NCI-H748 treated with DMSO at 0.1 percent for 48 hours (cell line): ENCODE measurements at regions not wholly inside any gene's neighbourhood (a gene's known extent, or its start where the extent isn't known, plus 50 kb on each side); places are given as distances from the start of the nearest gene placed in this dataset.

Experiments used
- DNase-seq: peaks from one replicate; lab custom pipeline; 2025; lab: John Stamatoyannopoulos, UW

DNA sequence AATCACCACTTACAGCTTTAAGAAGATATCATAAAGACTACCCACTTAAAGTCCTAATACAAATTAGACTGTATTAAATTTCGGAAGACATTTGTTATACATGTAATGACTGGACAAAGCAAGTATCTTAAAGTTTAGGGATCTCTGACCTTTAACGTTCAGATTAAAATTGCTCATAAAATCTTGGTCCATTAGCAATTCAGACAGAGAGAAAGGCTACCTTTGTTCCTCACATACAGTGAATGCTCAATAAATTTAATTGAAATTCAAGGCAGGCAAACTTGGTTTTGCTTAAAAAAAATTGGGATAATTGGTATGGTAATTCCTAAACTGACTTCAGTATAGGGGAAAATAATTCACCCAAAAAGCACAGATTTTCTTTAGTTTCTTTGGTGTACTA, 285.9 kb upstream of the EMCN start:
- no peak for DNase-seq

DNA sequence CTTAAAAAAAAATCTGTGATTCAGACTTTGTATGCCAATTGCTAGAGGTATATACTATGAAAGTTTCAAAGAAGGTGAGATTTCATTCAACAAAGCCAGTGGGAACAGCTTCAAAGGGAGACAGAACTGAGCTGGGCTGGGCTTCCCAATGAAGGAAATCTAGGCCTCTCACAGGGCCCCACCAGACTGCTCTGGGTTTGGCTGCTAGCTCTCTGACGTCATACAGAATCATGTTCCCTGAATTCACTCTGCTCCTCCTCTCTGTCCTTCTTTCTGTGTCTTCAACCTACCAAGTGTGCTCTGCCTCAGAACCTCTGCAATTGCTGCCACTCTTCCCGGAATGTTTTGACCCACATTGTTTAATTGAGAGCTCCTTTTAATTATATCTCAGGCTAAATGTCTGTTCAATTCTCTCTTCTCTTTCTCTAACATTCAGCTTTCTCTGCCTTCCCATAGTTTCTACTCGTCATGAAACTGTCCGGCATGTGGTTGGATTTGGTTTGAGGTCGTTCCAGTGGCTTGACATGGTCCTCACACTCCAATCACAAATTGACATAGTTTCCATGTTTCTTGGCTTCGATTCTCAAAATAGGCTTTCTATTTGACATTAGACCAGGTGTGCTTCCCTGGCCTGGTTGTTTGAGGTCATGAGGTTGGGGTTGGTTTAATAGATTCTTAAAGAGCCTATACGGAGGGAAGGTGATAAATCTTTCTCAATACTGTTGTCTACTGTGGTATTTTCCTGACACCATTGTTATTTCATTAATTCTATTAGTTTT, 282.1 kb upstream of the EMCN start:
- DNase-seq = no peak

DNA sequence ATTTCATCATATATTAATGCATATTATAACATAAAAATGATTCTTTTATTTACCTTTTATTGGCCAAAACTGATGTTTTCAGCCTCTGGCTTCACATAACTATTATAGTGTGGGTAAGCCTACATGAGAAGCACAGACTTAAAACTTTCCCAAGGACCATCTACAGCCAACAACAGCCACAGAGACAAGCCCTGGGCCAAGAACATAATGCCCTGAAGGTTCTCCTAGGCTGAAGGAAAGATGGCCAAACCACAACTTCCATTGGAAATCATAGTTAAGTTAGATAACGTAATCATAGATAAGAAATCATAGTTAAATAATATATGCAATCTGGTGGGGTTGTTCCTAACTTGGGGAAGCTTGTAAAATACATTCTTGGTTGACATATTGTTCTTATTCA, 280.0 kb upstream of the EMCN start:
- no peak for DNase-seq

DNA sequence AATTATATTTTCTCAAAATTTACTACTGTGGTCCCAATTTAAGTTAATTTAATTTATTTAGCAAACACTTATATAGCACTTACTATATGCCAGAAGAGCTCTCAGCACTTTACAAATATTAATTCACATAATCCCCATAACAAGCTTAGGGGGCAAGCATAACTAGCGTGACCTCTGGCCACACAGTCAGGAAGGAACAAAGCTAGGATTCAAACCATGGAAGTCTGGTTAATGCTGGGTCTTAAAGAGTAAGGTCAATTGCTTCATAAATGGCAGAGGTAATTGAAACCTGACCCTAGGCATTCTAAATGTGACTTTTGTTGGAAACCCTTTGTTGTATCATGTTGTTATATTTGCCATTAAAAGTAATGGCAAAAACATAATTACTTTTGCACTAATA, 279.5 kb upstream of the EMCN start:
- DNase-seq = no peak

DNA sequence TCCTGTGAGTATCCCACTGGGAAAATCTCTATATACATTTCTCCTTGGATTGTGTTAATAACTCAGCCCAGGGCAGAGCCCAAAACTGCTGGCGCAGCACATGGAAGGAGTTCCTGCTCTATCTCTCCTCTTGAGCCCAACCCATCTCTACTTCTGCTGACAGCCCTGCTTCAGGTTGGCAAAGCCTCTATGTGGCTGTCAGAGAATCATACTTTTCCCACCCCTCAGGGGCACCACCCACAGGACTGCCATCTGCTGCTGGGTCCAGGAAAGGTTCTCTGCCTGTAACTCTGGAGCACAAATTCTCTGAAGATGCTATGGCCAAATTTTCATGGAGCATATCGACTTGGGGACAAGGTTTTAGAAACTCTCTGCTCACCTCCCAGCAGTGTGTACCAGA, 278.5 kb upstream of the EMCN start:
- DNase-seq = no peak

DNA sequence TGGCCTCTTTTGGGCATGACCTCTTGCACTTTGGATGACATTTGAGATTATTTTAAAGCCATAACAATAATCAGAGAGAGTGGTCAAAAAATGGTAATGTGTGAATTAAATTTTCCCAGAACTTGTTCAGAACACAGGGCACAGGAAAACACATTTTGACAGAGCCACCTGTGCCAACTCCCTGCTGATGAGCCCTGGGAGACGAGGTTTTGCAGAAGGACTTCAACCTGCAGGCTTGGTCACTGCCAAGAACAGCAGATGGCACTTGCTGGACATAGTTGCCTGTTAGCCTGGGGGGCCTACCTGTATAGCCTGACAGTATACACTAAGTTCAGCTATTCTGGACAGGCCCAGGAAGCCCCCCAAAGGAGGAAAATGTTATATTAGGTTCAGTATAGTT, 277.8 kb upstream of the EMCN start:
- no peak for DNase-seq

DNA sequence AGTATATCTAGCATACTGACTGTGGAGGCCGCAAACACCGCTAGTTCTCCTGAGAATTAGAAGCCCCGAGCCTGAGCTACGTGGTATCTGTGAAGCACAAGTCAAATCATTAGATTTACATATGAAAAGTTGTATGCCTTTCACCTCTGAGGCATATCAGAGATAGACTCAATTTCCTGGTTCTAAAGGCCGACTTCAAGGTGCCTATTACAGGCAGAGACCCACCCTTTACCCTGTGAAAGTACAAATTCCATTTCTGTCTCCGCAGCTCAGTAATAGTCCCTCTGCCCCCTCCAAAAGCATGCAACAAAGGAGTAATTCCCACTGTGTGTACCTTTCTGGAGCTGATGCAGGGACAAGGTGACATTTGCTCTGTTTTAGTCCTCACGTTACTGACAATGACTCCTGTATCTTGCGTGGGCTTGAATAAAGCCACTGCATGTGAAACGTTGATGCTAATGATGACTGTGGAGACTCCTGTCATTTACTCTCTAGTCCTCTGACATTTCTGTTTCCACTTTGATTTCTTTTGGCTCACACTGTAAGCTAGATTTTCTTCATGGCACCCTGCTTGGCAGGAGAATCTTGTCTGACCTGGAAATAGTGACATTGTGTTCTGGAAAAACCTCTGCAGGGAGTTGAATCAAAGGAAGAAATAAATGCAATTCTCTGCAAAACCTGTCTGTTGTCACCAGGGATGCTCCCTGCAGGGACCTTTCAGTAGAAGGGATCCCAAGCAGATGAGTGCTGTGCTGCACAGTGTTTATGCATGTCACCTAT, 273.2 kb upstream of the EMCN start:
- DNase-seq = no peak

GRCh38 chr4:100789991-100790390, 272.2 kb upstream of the EMCN start:
- no peak for DNase-seq

- no peak for DNase-seq
These were observed 268.7 kb upstream of the EMCN start for GRCh38 chr4:100786481-100786880.

GRCh38 chr4:100782356-100782755, 264.5 kb upstream of the EMCN start:
- no peak for DNase-seq

DNA sequence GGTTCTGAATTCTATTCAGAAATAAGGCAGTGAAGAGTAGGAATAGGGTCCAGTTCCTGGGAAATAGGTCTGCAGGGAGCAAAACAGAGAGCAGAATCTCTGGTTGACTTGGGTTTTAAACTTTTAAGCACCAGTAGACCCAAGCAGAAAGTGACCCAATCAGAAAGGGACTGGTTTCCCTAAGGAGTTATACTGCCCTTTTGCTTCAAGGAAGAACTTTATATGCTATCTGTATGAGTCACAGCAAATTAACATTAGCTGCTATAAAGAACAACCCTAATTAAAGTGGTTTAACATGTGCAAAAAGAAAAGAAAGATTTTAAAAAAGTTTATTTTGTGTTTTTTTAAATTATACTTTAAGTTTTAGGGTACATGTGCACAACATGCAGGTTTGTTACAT, 263.6 kb upstream of the EMCN start:
- DNase-seq = no peak

DNA sequence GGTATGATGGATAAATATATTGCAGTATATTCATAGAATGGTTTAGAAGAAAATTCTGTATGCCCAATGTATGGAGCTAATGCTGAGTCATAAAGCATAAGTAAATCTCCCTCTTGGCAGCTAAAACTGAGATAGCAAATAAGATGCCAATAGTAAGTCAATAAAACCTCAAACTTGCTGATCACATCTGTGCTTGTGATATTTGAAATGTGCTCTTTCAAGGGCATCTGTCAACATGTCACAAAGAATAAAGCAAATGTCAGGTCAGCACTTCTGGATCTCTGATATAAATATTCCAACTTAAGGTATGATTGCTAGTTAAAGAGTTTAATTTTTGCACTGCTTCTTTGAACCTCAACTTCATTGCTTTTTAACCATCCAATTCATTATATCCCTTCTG, 262.3 kb upstream of the EMCN start:
- no peak for DNase-seq

- DNase-seq = no peak
These were observed 260.6 kb upstream of the EMCN start for GRCh38 chr4:100778431-100778830.

DNA sequence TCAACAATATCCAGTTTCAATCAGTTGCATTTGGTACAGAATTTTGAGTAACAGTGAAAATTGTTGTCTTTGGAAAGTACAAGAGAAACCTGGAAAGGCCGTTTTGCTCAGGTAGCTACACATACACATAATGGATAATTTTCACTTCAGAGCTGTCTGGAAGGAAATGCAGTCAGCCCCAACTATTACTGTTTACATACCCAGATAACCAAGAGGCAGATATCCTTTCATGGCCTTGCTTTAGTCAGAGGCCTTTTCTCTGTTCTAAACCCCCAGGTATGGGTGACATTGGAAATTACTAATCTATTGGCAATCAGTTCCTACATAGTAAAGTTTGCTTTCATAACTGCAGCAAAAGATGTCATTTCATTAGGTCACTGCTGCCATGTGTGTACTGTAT, 244.9 kb upstream of the EMCN start:
- no peak for DNase-seq

DNA sequence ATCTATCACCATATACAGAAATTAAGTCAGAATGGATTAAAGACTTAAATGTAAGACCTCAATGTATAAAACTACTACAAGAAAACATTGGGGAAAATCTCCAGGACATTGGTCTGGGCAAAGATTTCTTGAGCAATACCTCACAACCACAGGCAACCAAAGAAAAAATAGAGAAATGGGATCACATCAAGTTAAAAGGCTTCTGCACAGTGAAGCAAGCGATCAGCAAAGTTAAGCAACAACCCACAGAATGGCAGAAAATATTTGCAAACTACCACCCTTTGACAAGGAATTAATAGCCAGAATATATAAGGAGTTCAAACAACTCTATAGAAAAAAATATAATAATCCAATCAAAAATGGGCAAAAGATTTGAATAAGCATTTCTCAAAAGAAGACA, 236.9 kb upstream of the EMCN start:
- DNase-seq = no peak

- no peak for DNase-seq
These were observed 228.4 kb upstream of the EMCN start for GRCh38 chr4:100746141-100746739.

DNA sequence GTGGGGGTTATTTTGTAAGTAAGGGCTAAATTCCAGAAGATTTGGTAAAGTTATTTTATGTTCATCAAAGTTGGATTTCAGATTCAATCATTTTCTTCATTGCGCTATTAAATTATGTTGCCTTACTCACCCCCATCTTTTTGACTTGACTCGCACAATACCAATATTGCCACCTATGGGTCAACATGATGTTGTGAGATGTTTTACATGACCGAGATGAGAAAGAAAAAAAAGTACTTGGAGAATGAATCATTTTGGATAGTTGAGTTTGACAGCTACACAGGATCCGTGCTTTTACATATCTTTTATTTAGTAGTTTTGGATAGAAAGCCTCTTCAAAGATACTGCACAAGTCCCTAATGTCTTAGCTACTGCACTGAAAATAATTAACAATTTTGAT, 224.2 kb upstream of the EMCN start:
- no peak for DNase-seq

DNA sequence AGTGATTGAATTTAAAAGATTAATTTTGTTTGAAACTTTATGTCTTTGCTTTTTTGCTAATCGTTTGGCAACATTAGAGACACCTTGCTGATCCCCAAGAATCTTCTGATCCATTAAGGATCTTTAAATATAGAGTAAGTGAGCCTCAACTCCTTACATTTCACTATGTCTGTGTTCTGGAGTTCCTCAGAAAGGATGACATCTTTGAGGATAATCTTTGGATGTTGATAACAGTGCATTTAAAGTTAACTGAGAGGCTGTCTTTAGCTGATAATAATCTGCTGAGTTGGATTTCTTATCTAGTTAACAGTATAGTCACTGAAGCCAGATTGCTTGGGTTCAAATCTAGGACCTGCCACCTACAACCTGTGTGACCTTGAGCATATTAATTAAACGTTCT, 221.6 kb upstream of the EMCN start:
- no peak for DNase-seq

- DNase-seq = no peak
These were observed 220.7 kb upstream of the EMCN start for GRCh38 chr4:100738196-100739165.

DNA sequence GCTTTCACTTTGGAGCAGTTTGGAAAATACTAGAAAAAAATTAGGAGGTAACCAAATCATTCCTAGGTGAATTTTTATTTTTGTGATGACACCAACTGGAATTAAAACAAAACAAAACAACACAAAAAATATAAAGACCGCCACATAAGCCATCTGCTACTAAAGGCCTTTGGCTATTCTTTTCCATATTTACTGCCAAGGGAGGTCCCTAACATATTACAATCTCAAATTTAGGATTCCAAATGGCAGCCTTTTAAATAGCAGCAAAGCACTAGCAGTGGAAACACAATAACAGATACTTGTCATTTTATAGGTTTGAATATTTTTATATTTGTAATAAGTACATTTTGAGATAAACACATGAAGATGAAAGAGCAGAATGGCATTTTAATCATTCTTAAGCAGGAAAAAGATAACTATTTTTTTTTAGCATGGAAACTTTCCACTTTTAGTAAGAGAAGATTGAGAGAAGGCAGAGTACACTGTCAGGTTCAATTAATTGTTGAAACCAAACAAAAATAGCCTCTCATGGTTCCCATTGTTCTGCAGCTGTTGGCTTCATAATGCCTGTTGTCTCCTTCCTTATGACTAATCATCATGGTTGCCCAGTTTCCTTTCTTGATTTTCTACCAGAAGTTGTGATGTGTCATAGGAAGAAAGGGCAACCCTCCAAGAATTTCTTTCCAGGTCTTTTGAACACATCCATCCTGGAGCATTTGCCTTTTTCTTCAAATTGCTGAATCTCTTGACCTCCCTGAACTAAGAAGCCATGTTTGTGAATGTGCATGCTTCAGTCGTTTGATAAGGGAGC, 219.0 kb upstream of the EMCN start:
- DNase-seq = no peak

- DNase-seq = no peak
These were observed 211.0 kb upstream of the EMCN start for GRCh38 chr4:100728861-100729260.
